A673 (cell line): ENCODE measurements at regions not wholly inside any gene's neighbourhood (a gene's known extent, or its start where the extent isn't known, plus 50 kb on each side); places are given as distances from the start of the nearest gene placed in this dataset.

Experiments used
- BruUV-seq: library from RNA; stranded (reverse); fragments of 400-500 nt; replicated peaks from 2 replicates; lab custom pipeline; 2021; lab: Mats Ljungman, UMichigan
- CTCF ChIA-PET: fragments of 300-600 bp; sonication (Branson Sonifier 250); formaldehyde crosslinking; loops from one replicate; lab custom pipeline; 2022; ENCODE audit warnings: antibody characterized with exemption; lab: Charles Lee
- POLR2A ChIA-PET: fragments of 300-600 bp; sonication (Branson Sonifier 250); formaldehyde crosslinking; loops from one replicate; lab custom pipeline; 2022; ENCODE audit warnings: antibody characterized with exemption; ENCODE audit not compliant: low non-redundant PET; lab: Charles Lee
- DNase-seq: peaks from one replicate; pipeline ENCODE4 v3.0.0-alpha.2; 2015; ENCODE audit warnings: low spot score
- H3K27ac ChIP-seq: fragments of 200-600 bp; sonication (generic); 2 replicates; pipeline ENCODE4 v1.5.1; 2016; ENCODE audit warnings: mixed run types, low read depth, mild to moderate bottlenecking, mixed read lengths, antibody characterized with exemption, low read length; ENCODE audit not compliant: poor library complexity, severe bottlenecking
- H3K27me3 ChIP-seq: fragments of 200-600 bp; sonication (generic); replicated peaks from 2 replicates; pipeline ENCODE4 v1.6.1; 2017; ENCODE audit warnings: mixed run types, low read depth, mild to moderate bottlenecking, mixed read lengths, antibody characterized with exemption, low read length; ENCODE audit not compliant: insufficient read depth, poor library complexity
- H3K36me3 ChIP-seq: fragments of 200-600 bp; sonication (generic); 2 replicates; pipeline ENCODE4 v1.6.1; 2016; ENCODE audit warnings: mixed run types, mild to moderate bottlenecking, mixed read lengths, antibody characterized with exemption, low read length; ENCODE audit not compliant: insufficient read depth, poor library complexity, severe bottlenecking
- H3K4me1 ChIP-seq: fragments of 200-600 bp; sonication (generic); 2 replicates; pipeline ENCODE4 v1.6.1; 2017; ENCODE audit warnings: mixed run types, mild to moderate bottlenecking, mixed read lengths, antibody characterized with exemption, low read length; ENCODE audit not compliant: insufficient read depth, poor library complexity, severe bottlenecking
- H3K4me3 ChIP-seq: fragments of 200-600 bp; sonication (generic); 2 replicates; pipeline ENCODE4 v1.5.1; 2016; ENCODE audit warnings: low read depth, mixed run types, mild to moderate bottlenecking, mixed read lengths, low read length; ENCODE audit not compliant: poor library complexity, severe bottlenecking
- H3K9me3 ChIP-seq: fragments of 200-600 bp; sonication (generic); 2 replicates; pipeline ENCODE4 v1.6.1; 2016; ENCODE audit warnings: mixed run types, low read depth, mild to moderate bottlenecking, mixed read lengths, antibody characterized with exemption, low read length; ENCODE audit not compliant: poor library complexity, severe bottlenecking
- EZH2 ChIP-seq: fragments of 200-600 bp; sonication (generic); IDR thresholded peaks from 2 replicates; pipeline ENCODE4 v1.6.1; 2017; ENCODE audit warnings: borderline replicate concordance, low read depth, mild to moderate bottlenecking, mixed read lengths, antibody characterized with exemption, low read length; ENCODE audit not compliant: poor library complexity, severe bottlenecking
- intact Hi-C: fragments of 100-400 bp; cut with micrococcal nuclease; formaldehyde crosslinking; loops from one replicate; pipeline ENCODE4 v1.10.0; 2022; ENCODE audit not compliant: unreplicated experiment
- TF ChIP-seq, protein P1 (sequence below): fragments of 300-800, 200-600 bp; sonication (generic); conservative IDR thresholded peaks from 2 replicates; pipeline ENCODE4 v1.5.1; 2017; ENCODE audit warnings: low read depth, mild to moderate bottlenecking, antibody characterized with exemption, low read length, moderate library complexity, mixed read lengths

DNA sequence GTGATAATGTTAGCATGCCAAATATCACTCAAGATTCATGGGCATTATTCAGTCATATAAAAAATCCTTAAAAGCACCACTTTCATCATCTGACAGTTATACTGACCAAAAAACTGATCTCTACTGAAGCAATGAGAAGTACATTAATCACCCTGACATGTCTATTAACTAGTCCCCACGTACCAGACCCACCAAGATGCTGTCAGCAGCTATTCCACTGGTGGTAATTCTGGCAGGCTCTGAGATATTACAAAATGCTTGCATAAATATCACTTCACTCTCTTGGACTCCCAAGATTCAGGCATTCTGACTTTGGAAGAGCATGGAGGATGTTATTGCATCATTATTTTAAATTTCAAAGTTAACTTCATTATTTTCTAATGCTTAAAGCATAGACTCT is 717.0 kb downstream of the DNAH5 start:
- intact Hi-C loops, result no loop called here
- Histone ChIP-seq H3K27me3 (no peaks in the 10 kb centered on the region), H3K36me3 (no peaks in the 10 kb centered on the region), H3K27ac (no peak overlapping the region), H3K9me3 (peaks cover 31% of the 10 kb centered on the region), H3K4me3 (no peak overlapping the region), H3K4me1 (no peaks in the 10 kb centered on the region)
- ChIA-PET POLR2A (no interaction called here), CTCF (no interaction called here)
- TF ChIP-seq, protein P1, sequence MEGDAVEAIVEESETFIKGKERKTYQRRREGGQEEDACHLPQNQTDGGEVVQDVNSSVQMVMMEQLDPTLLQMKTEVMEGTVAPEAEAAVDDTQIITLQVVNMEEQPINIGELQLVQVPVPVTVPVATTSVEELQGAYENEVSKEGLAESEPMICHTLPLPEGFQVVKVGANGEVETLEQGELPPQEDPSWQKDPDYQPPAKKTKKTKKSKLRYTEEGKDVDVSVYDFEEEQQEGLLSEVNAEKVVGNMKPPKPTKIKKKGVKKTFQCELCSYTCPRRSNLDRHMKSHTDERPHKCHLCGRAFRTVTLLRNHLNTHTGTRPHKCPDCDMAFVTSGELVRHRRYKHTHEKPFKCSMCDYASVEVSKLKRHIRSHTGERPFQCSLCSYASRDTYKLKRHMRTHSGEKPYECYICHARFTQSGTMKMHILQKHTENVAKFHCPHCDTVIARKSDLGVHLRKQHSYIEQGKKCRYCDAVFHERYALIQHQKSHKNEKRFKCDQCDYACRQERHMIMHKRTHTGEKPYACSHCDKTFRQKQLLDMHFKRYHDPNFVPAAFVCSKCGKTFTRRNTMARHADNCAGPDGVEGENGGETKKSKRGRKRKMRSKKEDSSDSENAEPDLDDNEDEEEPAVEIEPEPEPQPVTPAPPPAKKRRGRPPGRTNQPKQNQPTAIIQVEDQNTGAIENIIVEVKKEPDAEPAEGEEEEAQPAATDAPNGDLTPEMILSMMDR, result no peak
- no peak for TF ChIP-seq EZH2
- no peak for DNase-seq
- no TSS peak for BruUV-seq

DNA sequence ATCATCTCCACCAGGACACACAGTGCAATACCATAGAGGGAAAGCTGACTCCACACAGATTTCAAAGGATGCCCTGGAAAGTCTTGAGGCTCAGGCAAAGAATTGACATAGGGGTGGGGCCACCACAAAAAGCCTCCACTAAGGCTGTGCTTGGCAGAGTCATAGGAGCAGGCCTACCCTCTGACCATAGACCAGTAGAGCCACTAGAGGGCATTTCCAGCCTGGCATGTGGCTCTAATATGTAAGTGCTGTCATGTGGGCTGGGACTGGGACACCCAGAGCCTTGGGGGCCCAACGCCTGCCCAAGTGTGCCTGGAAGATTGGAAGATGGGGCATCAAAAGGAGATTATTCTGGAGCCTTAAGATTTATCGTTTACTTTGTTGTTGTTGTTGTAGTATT is 726.0 kb downstream of the DNAH5 start:
- Histone ChIP-seq H3K27me3 (no peaks in the 10 kb centered on the region), H3K4me1 (no peaks in the 10 kb centered on the region), H3K9me3 (peaks cover 32% of the 10 kb centered on the region), H3K27ac (no peak overlapping the region), H3K36me3 (no peaks in the 10 kb centered on the region), H3K4me3 (no peak overlapping the region)
- no peak for TF ChIP-seq EZH2
- TF ChIP-seq, protein P1, result no peak
- intact Hi-C loops, result no loop called here
- DNase-seq, result no peak
- ChIA-PET POLR2A (no interaction called here), CTCF (no interaction called here)
- BruUV-seq, result no TSS peak

DNA sequence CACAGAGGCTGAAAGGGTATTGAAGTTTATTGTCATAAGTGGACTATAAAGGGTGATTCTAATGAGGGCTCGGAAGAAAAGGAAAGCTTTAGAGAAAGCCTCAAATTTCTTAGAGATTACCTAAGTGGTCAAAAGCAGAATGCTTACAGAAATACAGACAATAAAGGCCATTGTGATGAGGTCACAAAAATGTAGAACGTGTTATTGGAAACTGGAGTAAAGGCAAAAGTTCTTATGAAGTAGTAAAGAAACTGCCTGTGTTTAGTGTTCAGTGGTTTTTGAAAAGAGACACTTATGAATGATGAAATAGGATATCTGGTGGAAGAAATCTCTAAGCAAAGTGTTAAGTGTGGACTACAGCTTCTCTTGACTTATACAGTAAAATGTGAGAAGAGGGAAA is 726.9 kb downstream of the DNAH5 start:
- H3K36me3 ChIP-seq, result no peaks in the 10 kb centered on the region
- no peaks in the 10 kb centered on the region for H3K27me3 ChIP-seq
- DNase-seq, result no peak
- TF ChIP-seq, protein P1, result no peak
- H3K9me3 ChIP-seq, result peaks cover 27% of the 10 kb centered on the region
- ChIA-PET POLR2A (no interaction called here), CTCF (no interaction called here)
- H3K4me1 ChIP-seq, result no peaks in the 10 kb centered on the region
- BruUV-seq, result no TSS peak
- no peak overlapping the region for H3K4me3 ChIP-seq
- intact Hi-C loops, result no loop called here
- H3K27ac ChIP-seq, result no peak overlapping the region

DNA sequence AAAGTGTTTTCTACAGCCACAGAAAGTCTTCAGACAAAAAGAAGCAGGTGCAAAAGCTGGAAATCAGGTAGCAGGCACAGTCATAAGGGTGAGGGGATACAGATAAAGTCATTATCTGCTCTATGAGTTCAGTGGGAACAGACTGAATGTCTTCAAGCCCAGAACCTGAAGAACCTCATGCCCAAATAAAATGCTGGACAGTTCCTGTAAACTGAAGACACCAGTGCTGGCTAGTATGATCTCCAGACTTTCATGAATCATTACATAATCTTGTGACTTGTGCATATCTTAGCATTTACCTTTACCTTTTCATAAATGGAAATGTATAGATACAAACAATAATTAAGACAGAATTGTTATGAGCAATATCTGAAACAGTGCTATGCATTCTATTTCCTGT is 728.7 kb downstream of the DNAH5 start:
- CTCF ChIA-PET, result no interaction called here

More for the DNA sequence above, 728.7 kb downstream of the DNAH5 start:
- no peak for TF ChIP-seq EZH2
- TF ChIP-seq, protein P1, result no peak
- H3K36me3 ChIP-seq, result no peaks in the 10 kb centered on the region
- no TSS peak for BruUV-seq
- intact Hi-C loops, result no loop called here
- no peak for DNase-seq
- H3K27me3 ChIP-seq, result no peaks in the 10 kb centered on the region
- peaks cover 17% of the 10 kb centered on the region for H3K9me3 ChIP-seq
- H3K27ac ChIP-seq, result no peak overlapping the region
- POLR2A ChIA-PET, result no interaction called here
- no peak overlapping the region for H3K4me3 ChIP-seq
- H3K4me1 ChIP-seq, result no peaks in the 10 kb centered on the region
